GM21447 (cell line): ENCODE measurements at regions not wholly inside any gene's neighbourhood (a gene's known extent, or its start where the extent isn't known, plus 50 kb on each side); places are given as distances from the start of the nearest gene placed in this dataset.
"Not testable (repeated sequence)": the region's sequence is repeated elsewhere in the genome, so short reads cannot be mapped to it uniquely, and the experiment has no call there.

Experiments
- ATAC-seq: cut with Tn5 transposase; IDR thresholded peaks from one replicate; pipeline ENCODE4 v1.9.1; 2021; ENCODE audit not compliant: unreplicated experiment

DNA sequence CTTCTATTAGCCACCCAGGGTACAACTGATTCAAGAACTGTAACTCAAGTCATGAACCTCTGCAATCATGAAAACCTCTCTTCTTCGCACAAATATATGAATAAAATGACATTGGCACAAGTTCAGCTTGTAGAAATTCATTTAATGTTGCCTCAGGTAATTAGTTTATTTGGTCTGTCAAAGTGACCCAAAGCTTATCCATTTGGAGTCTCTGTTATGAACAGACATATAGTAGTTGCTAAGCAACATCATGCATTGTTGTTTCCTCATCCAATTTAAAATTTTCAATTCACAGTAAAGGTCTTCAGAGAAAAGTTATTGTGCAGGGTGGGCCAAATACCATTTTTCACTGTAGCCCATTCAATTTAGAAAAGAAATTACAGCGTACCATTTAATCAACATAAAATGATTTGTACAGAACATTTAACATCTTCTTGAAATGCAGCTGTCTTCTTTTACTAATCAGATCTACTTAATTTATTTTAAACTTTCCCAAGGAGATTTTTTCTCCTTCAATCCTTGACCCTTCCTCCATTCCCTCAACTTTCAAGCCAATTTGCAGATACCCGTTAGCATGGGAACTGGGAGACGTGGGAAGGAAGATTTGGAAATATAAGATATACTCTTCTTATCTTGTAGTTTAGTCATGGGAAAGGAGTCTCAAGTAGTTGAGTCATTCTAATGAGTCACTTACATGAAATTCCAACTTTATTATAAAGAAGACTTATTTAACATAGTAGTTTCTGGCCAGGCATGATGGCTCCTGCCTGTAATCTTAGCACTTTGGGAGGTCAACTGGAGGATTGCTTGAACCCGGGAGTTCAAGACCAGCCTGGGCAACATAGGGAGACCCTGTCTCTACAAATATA, 231.3 kb downstream of the ATPSCKMT start:
- no peak for ATAC-seq

DNA sequence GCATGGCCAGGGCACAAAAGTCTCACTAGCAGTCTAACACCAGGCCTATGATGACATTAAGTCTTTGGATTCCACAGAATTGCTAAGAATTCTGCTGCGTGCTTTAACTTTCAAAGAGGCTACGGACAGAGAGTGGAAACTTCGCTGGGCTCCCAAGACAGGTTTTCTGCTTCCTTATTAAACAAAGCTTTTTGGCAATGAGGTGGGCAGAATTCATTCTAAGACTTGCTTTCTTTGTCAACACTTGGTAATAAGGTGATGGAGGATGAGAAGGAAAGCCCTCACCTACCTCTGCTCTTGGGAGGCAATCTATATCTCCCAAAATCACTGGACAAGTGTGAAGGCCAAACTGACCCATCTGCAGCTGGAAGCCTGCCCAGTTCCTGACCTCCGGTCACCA, 231.9 kb downstream of the ATPSCKMT start:
- no peak for ATAC-seq

DNA sequence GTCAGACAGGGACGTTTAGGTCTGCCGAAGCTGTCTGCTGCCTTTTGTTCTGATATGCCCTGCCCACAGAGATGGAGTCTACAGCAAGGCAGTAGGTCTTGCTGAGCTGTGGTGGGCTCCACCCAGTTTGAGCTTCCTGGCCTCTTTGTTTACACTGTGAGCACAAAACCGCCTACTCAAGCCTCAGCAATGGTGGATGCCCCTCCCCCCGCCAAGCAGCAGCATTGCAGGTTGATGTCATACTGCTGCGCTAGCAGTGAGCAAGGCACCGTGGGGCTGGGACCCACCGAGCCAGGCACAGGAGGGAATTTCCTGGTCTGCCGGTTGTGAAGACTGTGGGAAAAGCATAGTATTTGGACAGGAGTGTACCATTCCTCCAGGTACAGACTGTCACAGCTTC, 233.1 kb downstream of the ATPSCKMT start:
- not testable (repeated sequence) for ATAC-seq

- ATAC-seq, result not testable (repeated sequence)
These were observed 234.0 kb downstream of the ATPSCKMT start for GRCh38 chr5:10015681-10016080.

DNA sequence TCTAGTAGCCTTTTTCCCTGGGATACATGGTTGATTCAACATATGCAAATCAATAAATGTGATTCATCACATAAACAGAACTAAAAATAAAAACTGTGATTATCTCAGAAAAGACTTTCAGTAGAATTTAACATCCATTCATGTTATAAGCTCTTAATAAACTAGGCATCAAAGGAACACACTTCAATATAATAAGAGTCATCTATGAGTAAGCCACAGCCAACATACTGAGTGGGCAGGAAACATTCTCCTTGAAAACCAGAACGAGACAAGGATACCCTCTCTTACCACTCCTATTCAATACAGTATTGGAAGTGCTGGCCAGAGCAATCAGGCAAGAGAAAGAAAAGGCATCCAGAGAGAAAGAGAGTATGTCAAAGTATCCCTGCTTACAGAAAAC, 239.9 kb downstream of the ATPSCKMT start:
- ATAC-seq, result no peak

DNA sequence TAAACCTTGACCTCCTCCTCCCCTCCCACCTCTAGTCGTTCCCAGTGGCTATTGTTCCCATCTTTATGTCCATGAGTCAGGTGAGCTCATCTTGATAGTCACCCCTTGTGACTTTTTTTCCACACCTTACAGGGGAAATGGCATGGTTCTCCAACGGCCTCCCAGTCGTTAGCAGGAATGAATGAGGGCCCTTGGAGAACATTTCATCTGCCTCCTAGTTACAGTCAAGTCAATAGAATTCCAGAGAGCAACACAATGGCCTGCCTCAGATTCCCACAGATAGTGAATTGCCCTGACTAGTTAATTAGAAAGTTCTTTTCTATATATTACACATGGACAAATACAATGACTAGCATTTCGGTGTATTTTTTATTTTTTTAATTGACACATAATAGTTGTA, 262.6 kb downstream of the ATPSCKMT start:
- ATAC-seq, result no peak

GRCh38 chr5:9977070-9977469, 272.6 kb downstream of the ATPSCKMT start:
- ATAC-seq, result no peak

- no peak for ATAC-seq
These were observed 273.1 kb downstream of the ATPSCKMT start for GRCh38 chr5:9976621-9977020.

DNA sequence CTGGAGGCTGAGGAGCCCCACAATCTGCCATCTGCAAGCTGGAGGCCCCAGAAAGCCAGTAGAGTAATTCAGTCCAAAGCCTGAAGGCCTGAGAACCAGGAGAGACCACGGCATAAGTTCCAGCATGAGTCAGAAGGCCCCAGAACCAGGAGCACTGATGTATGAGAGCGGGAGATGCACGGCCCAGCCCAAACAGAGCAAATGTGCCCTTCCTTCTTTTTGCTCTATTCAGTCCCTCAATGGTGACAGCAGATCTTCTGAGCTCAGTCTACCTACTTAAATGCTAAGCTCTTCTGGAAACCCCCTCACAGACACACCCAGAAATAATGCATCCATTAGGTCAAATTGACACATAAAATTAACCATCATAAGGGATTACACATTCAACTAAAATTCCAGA, 277.6 kb downstream of the ATPSCKMT start:
- ATAC-seq, result no peak

GRCh38 chr5:9971301-9971700, 278.4 kb downstream of the ATPSCKMT start:
- ATAC-seq, result no peak

GRCh38 chr5:9958914-9959313, 290.8 kb downstream of the ATPSCKMT start:
- no peak for ATAC-seq

- no peak for ATAC-seq
These were observed 292.5 kb downstream of the ATPSCKMT start for GRCh38 chr5:9957214-9957613.

- no peak for ATAC-seq
These were observed 293.0 kb downstream of the ATPSCKMT start for GRCh38 chr5:9956725-9957124.

DNA sequence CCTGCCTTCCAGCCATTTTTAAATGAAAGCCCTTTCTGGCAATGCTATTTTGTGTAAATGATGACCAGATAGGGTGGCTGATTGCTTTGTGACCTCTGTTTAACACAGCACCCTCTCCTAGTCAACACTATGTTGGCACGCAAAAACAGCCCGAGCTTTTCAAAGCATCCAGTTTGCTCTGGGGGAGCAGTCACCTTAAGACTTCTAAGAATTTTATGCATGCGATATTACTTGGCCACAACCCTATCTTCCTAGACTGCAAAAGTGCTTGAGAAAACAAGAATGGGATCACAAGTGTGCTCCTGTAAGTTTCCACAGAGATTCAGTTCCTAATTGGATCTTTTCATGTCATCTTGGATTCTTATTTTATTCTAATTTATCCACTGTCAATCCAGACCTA, 294.1 kb downstream of the ATPSCKMT start:
- ATAC-seq, result no peak

GRCh38 chr5:9954869-9955268, 294.8 kb downstream of the ATPSCKMT start:
- ATAC-seq, result no peak

GRCh38 chr5:9953691-9954090, 296.0 kb downstream of the ATPSCKMT start:
- no peak for ATAC-seq

- ATAC-seq, result no peak
These were observed 297.7 kb downstream of the ATPSCKMT start for GRCh38 chr5:9951865-9952516.

GRCh38 chr5:9947944-9948343, 301.7 kb downstream of the ATPSCKMT start:
- peak; percentile 2 for ATAC-seq

GRCh38 chr5:9947225-9947714, 302.4 kb downstream of the ATPSCKMT start:
- peak; percentile 75 for ATAC-seq

GRCh38 chr5:9932770-9933169, 302.6 kb upstream of the TAS2R1 start:
- no peak for ATAC-seq

DNA sequence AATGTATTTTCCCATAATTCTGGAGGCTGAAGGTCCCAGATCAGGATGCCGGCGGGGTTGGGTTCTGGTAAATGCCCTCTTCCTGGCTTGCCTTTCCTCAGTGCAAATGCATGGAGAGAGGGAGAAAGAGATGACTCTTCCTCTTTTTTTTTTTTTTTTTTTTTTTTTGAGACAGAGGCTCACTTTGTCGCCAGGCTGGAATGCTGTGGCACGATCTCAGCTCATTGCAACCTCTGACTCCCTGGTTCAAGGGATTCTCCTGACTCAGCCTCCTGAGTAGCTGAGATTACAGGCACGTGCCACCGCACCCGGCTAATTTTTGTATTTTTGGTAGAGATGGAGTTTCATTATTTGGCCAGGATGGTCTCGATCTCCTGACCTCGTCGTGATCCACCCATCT, 300.0 kb upstream of the TAS2R1 start:
- ATAC-seq, result no peak

DNA sequence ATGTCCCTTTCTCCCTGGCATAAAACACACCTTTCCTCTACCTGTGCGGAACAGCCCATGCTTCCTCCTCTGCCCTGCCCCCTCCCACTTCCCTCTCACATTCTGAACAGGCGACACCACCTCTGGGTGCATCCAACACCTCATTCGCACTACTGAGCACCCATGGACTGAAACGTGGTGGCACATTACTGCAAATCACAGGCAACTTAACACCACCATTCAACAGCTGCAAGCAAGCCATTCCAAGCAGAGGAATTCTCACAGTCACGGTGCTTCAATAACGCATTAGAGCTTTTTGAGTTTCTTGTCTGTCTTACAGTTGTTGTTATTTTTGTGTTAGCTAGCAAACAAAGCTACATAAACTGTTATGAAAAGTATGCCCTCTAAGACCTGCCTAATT, 298.2 kb upstream of the TAS2R1 start:
- no peak for ATAC-seq
